Epithelial cell of esophagus (primary cell): ENCODE measurements at regions not wholly inside any gene's neighbourhood (a gene's known extent, or its start where the extent isn't known, plus 50 kb on each side); places are given as distances from the start of the nearest gene placed in this dataset.

Experiments
- DNase-seq: peaks from one replicate; pipeline ENCODE4 v3.0.0; 2010; ENCODE audit warnings: low read depth
- H3K4me3 ChIP-seq: 2 replicates; pipeline ENCODE4 v1.5.1; 2011; ENCODE audit warnings: mild to moderate bottlenecking, low read length, control low read depth
- TF ChIP-seq, protein P1 (sequence below): IDR thresholded peaks from 2 replicates; pipeline ENCODE4 v1.5.1; 2011; ENCODE audit warnings: low read depth, mild to moderate bottlenecking, low read length, control low read depth, inconsistent platforms; ENCODE audit not compliant: insufficient read depth; ENCODE audit errors: missing control alignments

DNA sequence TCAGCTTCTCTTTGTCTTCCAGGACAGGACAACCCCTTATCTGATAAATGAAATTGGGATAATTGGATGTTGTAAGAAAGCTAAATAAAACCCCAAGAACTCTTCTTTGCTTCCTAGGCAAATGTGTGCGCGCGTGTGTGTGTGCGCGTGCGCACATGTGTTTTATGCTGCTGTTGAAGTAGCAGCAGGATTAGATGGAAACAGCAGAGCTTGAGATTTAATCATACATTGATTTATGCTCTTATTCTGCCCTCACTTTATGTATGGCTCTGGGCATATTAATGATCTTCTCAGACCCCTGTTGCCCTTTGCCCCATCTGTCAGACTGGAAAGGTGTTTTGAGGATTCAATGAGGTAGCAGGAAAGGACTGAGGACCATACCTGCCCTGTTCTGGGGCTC, 324.0 kb upstream of the MAP3K7 start:
- no peak for DNase-seq
- H3K4me3 ChIP-seq, result no peak overlapping the region
- TF ChIP-seq, protein P1, sequence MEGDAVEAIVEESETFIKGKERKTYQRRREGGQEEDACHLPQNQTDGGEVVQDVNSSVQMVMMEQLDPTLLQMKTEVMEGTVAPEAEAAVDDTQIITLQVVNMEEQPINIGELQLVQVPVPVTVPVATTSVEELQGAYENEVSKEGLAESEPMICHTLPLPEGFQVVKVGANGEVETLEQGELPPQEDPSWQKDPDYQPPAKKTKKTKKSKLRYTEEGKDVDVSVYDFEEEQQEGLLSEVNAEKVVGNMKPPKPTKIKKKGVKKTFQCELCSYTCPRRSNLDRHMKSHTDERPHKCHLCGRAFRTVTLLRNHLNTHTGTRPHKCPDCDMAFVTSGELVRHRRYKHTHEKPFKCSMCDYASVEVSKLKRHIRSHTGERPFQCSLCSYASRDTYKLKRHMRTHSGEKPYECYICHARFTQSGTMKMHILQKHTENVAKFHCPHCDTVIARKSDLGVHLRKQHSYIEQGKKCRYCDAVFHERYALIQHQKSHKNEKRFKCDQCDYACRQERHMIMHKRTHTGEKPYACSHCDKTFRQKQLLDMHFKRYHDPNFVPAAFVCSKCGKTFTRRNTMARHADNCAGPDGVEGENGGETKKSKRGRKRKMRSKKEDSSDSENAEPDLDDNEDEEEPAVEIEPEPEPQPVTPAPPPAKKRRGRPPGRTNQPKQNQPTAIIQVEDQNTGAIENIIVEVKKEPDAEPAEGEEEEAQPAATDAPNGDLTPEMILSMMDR, result no peak

GRCh38 chr6:90907931-90908655, 321.2 kb upstream of the MAP3K7 start:
- TF ChIP-seq, protein P1, result no peak
- DNase-seq, result peak; percentile 93
- H3K4me3 ChIP-seq, result no peak overlapping the region

- peak; percentile 69 for DNase-seq
- TF ChIP-seq, protein P1, result no peak
- no peak overlapping the region for H3K4me3 ChIP-seq
Observed at GRCh38 chr6:90905351-90905750, 318.5 kb upstream of the MAP3K7 start.

DNA sequence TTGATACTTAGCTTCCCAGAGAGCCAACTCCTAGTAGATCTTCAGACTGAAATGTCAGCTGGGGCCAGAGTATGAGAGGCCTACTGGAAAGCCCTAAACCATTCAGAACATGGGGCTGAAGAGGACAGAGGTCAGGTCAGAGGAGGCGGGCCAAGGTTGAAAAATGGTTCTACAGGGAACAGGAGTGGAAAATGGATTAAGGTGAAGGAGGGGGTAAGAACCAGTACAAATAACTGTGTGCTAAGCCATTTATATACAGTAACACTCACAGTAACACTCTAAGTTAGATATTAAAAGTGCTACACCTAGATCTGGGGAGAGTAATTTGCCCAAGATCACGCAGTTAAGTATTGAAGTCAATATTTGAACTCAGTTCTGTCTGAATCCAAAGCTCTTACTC, 313.2 kb upstream of the MAP3K7 start:
- H3K4me3 ChIP-seq, result no peak overlapping the region
- TF ChIP-seq, protein P1, result no peak
- DNase-seq, result no peak

DNA sequence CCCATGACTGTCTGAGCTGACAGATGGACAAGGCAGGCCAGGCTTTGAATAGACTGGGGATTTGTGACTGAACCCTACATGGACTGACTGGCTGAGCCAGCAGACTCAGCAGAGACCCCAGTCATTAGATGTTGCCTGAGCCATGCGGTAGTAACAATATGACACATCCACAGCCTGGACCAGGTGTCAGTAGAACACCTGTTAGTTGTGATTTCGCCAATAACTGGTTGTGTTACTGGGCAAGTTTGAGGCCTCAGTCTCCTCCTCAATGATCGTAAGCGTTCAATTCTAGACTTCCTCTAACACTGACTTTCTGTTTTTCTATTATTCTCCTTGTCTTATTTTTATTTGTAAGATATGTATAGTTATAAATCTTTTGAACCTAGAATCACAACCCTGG, 311.9 kb upstream of the MAP3K7 start:
- H3K4me3 ChIP-seq, result no peak overlapping the region
- TF ChIP-seq, protein P1, result no peak
- DNase-seq, result no peak

DNA sequence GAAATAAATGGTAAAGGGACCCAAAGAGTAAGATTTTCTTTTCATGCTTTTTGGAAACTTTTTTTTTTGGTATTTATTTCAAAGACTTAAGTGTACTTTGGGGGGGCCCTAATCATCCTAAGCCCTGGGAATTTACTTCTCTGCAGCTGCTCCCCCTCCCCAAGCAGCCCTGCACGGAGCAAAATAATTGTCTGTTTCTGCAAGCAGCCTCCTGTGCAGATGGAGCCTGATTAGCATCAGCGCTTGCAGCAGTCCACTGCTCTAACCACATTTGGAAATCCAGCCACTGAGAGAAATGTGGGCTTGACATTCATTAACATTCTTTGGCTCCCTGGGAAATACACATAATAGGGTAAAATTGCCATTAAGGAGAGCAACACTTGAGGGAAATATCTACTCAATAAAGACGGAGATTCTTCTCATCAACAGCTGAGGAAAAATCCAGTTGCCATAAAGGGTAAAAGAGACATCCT, 309.2 kb upstream of the MAP3K7 start:
- no peak overlapping the region for H3K4me3 ChIP-seq
- TF ChIP-seq, protein P1, result no peak
- DNase-seq, result no peak
